ENCODE measurements at regions not wholly inside any gene's neighbourhood (a gene's known extent, or its start where the extent isn't known, plus 50 kb on each side); places are given as distances from the start of the nearest gene placed in this dataset.

GRCh38 chr13:43984292-43984691, 104.6 kb downstream of the LACC1 start:
- DNase-seq (ENCODE audit: low read depth): no peak

GRCh38 chr13:43985422-43986072, 105.8 kb downstream of the LACC1 start:
- DNase-seq (ENCODE audit: low read depth): no peak

- no peak for DNase-seq (ENCODE audit: low read depth)
Measured at GRCh38 chr13:43986421-43986981, 106.8 kb downstream of the LACC1 start.

- DNase-seq (ENCODE audit: low read depth): no peak
Measured at GRCh38 chr13:43988302-43988701, 108.6 kb downstream of the LACC1 start.

- DNase-seq (ENCODE audit: low read depth): no peak
Measured at GRCh38 chr13:43990021-43990420, 110.3 kb downstream of the LACC1 start.

- DNase-seq (ENCODE audit: low read depth): no peak
Measured at GRCh38 chr13:43990829-43991228, 111.1 kb downstream of the LACC1 start.

- DNase-seq (ENCODE audit: low read depth): no peak
Measured at GRCh38 chr13:43991773-43992201, 112.1 kb downstream of the LACC1 start.

GRCh38 chr13:43992211-43992610, 112.5 kb downstream of the LACC1 start:
- DNase-seq (ENCODE audit: low read depth): no peak

- DNase-seq (ENCODE audit: low read depth): no peak
Measured at GRCh38 chr13:43994999-43995859, 115.5 kb downstream of the LACC1 start.

GRCh38 chr13:43996221-43996620, 116.5 kb downstream of the LACC1 start:
- no peak for DNase-seq (ENCODE audit: low read depth)

GRCh38 chr13:44003481-44003880, 123.8 kb downstream of the LACC1 start:
- DNase-seq (ENCODE audit: low read depth): no peak

- no peak for DNase-seq (ENCODE audit: low read depth)
Measured at GRCh38 chr13:44004878-44005277, 125.2 kb downstream of the LACC1 start.

GRCh38 chr13:44007451-44007850, 127.7 kb downstream of the LACC1 start:
- no peak for DNase-seq (ENCODE audit: low read depth)

GRCh38 chr13:44011036-44011435, 131.3 kb downstream of the LACC1 start:
- no peak for DNase-seq (ENCODE audit: low read depth)

GRCh38 chr13:44012910-44013757, 133.4 kb downstream of the LACC1 start:
- DNase-seq (ENCODE audit: low read depth): no peak

GRCh38 chr13:44013758-44014291, 134.1 kb downstream of the LACC1 start:
- no peak for DNase-seq (ENCODE audit: low read depth)

- no peak for DNase-seq (ENCODE audit: low read depth)
Measured at GRCh38 chr13:44014501-44014900, 134.8 kb downstream of the LACC1 start.

- no peak for DNase-seq (ENCODE audit: low read depth)
Measured at GRCh38 chr13:44015118-44015517, 135.4 kb downstream of the LACC1 start.

- no peak for DNase-seq (ENCODE audit: low read depth)
Measured at GRCh38 chr13:44015811-44016210, 136.1 kb downstream of the LACC1 start.

GRCh38 chr13:44017756-44018309, 138.1 kb downstream of the LACC1 start:
- DNase-seq (ENCODE audit: low read depth): no peak

- no peak for DNase-seq (ENCODE audit: low read depth)
Measured at GRCh38 chr13:44019651-44020050, 139.9 kb downstream of the LACC1 start.

GRCh38 chr13:44021422-44021821, 141.7 kb downstream of the LACC1 start:
- no peak for DNase-seq (ENCODE audit: low read depth)
